ENCODE measurements at regions not wholly inside any gene's neighbourhood (a gene's known extent, or its start where the extent isn't known, plus 50 kb on each side); places are given as distances from the start of the nearest gene placed in this dataset.

DNA sequence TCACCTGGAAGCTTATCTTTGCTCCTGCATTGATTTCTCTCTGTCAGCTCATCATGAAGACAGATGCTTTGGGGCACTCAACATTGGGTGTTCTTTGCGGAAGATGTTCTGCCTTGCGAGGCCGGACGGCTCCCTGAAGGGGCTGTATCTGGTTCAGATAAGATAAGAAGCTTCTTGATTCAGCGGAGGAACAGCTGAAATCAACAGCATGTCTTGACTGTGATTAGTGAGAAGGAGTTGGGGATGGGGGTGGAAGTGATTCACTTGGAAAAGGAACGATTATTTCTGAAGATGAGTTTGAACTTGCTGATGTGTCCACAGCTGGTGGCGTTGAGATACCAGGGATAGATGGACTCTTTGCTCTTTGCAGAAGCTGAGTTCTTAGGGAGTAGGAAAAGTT is 126.9 kb upstream of the WSCD1 start:
- TF ChIP-seq, protein P1, sequence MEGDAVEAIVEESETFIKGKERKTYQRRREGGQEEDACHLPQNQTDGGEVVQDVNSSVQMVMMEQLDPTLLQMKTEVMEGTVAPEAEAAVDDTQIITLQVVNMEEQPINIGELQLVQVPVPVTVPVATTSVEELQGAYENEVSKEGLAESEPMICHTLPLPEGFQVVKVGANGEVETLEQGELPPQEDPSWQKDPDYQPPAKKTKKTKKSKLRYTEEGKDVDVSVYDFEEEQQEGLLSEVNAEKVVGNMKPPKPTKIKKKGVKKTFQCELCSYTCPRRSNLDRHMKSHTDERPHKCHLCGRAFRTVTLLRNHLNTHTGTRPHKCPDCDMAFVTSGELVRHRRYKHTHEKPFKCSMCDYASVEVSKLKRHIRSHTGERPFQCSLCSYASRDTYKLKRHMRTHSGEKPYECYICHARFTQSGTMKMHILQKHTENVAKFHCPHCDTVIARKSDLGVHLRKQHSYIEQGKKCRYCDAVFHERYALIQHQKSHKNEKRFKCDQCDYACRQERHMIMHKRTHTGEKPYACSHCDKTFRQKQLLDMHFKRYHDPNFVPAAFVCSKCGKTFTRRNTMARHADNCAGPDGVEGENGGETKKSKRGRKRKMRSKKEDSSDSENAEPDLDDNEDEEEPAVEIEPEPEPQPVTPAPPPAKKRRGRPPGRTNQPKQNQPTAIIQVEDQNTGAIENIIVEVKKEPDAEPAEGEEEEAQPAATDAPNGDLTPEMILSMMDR (IDR thresholded peaks at IDR 0.05; ENCODE audit: low read depth, low read length), result no peak
- H3K4me3 ChIP-seq (ENCODE audit: low read depth, low read length), result no peak overlapping the region
- DNase-seq (ENCODE audit: low read depth, low spot score), result no peak
- in situ Hi-C loops (cut with HindIII; ENCODE audit: low sequenced_read_pairs), result no loop called here

DNA sequence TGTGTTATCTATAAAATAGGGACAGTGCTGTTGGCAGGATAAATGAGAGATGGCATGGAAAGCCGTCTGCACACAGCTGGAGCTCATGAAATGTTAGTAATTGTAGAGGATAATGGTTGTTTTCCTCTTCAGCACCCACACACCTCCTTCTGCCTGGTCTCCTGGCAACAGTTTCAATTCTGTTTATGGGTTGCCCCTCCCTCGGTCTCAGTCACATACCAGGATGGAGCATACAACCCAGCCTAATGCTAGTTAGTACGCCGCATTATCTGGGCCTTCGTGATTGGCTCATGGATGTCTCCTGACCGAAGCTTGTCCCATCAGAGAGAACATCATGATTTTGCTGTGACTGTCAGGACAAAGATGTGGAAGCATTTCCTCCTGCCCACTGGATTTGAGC is 126.2 kb upstream of the WSCD1 start:
- no peak for DNase-seq (ENCODE audit: low read depth, low spot score)
- in situ Hi-C loops (cut with HindIII; ENCODE audit: low sequenced_read_pairs), result no loop called here
- H3K4me3 ChIP-seq (ENCODE audit: low read depth, low read length), result no peak overlapping the region
- TF ChIP-seq, protein P1 (IDR thresholded peaks at IDR 0.05; ENCODE audit: low read depth, low read length), result no peak

DNA sequence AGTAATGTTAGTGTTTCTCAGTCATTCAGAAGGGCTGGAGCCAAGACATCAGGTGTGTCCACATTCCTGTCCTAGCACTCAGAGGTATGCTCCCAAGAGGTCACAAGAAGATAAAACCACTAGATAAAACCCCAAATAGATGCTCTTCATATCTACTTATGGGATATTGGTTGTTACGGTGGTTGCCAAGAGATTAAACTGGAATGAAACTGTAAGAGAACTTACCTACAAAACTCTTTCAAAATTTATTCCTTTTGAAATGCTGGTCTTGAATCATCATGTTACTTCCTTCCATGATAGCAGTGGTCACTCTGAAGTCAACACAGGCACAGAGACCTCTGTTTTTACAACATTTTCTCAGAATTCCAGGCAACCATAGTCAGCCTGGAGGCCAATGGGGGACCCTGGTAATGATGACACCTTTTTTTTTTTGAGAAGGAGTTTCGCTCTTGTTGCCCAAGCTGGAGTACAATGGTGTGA is 122.4 kb upstream of the WSCD1 start:
- TF ChIP-seq, protein P1 (IDR thresholded peaks at IDR 0.05; ENCODE audit: low read depth, low read length), result no peak
- DNase-seq (ENCODE audit: low read depth, low spot score), result no peak
- in situ Hi-C loops (cut with HindIII; ENCODE audit: low sequenced_read_pairs), result no loop called here
- H3K4me3 ChIP-seq (ENCODE audit: low read depth, low read length), result no peak overlapping the region

DNA sequence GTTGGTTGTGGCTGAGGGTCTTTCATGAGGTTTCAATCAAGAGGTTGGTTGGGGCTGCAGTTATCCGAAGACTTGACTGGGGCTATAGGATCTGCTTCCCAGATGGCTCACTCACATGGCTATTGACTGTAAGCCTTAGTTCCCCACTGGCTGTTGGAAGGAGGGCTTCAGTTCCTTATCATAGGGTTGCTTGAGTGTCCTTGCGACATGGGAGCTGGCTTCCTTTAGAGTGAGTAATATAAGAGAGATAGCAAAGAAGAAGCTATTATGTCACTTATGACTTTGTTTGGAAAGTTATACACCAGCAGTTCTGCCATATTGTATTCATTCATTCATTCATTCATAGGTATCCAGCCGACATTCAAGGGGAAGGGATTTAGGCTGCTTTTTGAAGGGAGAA is 121.4 kb upstream of the WSCD1 start:
- TF ChIP-seq, protein P1 (IDR thresholded peaks at IDR 0.05; ENCODE audit: low read depth, low read length), result no peak
- no peak overlapping the region for H3K4me3 ChIP-seq (ENCODE audit: low read depth, low read length)
- no peak for DNase-seq (ENCODE audit: low read depth, low spot score)
- in situ Hi-C loops (cut with HindIII; ENCODE audit: low sequenced_read_pairs), result no loop called here

DNA sequence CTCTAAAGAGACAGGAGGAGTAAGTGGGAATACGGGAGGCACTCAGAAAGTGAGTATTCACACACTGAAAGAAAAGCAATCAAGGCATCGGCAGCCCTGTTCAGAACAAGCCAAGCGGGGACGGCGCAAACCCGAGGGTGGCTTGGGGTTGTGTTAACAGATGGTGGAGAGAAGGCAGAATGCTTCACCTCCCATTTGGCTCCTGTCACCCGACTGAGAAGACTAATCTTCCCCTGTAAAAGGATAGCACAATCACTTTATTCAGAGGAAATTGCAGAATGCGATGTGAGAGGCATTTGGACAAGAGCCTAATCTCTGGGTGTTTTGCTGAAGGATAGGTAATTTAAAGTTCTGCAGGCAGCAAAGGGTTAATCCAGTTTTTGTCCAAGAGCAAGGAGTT is 119.3 kb upstream of the WSCD1 start:
- TF ChIP-seq, protein P1 (IDR thresholded peaks at IDR 0.05; ENCODE audit: low read depth, low read length), result no peak
- no peak overlapping the region for H3K4me3 ChIP-seq (ENCODE audit: low read depth, low read length)
- in situ Hi-C loops (cut with HindIII; ENCODE audit: low sequenced_read_pairs), result no loop called here
- no peak for DNase-seq (ENCODE audit: low read depth, low spot score)

DNA sequence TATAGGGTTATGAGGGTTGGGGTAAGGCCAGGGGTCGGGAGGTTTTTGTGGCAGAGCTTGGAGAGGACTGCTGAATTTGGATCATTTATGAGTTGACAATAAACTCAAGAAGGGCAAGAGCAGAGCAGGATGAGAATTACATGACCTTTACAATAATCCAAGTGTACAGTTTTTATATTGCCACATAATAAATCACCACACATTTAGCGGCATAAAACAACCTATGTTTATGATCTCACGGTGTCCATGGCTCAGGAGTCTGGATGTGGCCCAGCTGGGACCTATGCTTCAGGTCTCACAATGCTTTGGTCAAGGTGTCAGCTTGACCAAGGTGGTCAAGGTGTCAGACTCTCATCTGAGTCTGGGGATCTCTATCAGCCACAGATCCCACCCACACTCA is 118.3 kb upstream of the WSCD1 start:
- no peak overlapping the region for H3K4me3 ChIP-seq (ENCODE audit: low read depth, low read length)
- in situ Hi-C loops (cut with HindIII; ENCODE audit: low sequenced_read_pairs), result no loop called here
- DNase-seq (ENCODE audit: low read depth, low spot score), result no peak
- TF ChIP-seq, protein P1 (IDR thresholded peaks at IDR 0.05; ENCODE audit: low read depth, low read length), result no peak

DNA sequence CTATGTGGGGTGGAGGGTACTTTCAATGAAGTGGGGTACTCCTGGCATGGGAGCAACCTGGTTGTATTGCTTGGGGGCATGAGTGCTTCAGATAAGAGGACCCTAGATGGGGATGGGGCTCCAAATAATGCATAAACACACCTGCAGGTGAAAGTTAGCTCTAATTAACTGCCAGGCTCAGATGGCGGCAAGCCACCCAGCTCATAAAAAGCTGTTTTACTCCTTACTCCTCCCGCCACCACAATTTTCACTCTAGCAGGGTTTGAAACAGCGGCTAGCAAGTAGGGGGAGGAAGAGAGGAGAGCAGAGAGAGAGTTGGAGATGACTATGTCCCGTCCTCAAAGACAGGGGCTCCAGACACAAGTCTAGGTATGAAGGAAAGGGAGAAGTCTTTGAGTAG is 117.7 kb upstream of the WSCD1 start:
- in situ Hi-C loops (cut with HindIII; ENCODE audit: low sequenced_read_pairs), result no loop called here
- TF ChIP-seq, protein P1 (IDR thresholded peaks at IDR 0.05; ENCODE audit: low read depth, low read length), result no peak
- DNase-seq (ENCODE audit: low read depth, low spot score), result no peak
- no peak overlapping the region for H3K4me3 ChIP-seq (ENCODE audit: low read depth, low read length)

Data from astrocyte of the spinal cord (primary cell).